GM23338 (cell line): ENCODE measurements at regions not wholly inside any gene's neighbourhood (a gene's known extent, or its start where the extent isn't known, plus 50 kb on each side); places are given as distances from the start of the nearest gene placed in this dataset.

Experiments
- ATAC-seq: fragments of 200-7000 bp; cut with Tn5 transposase; 3 replicates; pipeline ENCODE4 v1.9.1; 2020
- DNase-seq: peaks from one replicate; pipeline ENCODE4 v3.0.0-alpha.2; 2015; ENCODE audit warnings: low spot score
- H2AFZ ChIP-seq: fragments of 200-600 bp; sonication (generic); 2 replicates; pipeline ENCODE4 v1.8.0; 2016; ENCODE audit warnings: antibody characterized with exemption, mild to moderate bottlenecking, moderate library complexity
- H3F3A ChIP-seq: fragments of 200-600 bp; sonication (generic); replicated peaks from 2 replicates; pipeline ENCODE4 v1.8.0; 2017; ENCODE audit warnings: antibody characterized with exemption, mixed run types, low read depth
- H3K27ac ChIP-seq: fragments of 200-600 bp; sonication (generic); 2 replicates; pipeline ENCODE4 v1.6.1; 2016; ENCODE audit warnings: low read depth
- H3K27me3 ChIP-seq: fragments of 200-600 bp; sonication (generic); 2 replicates; pipeline ENCODE4 v1.8.0; 2016; ENCODE audit warnings: mild to moderate bottlenecking, mixed run types, moderate library complexity; ENCODE audit not compliant: insufficient read depth
- H3K36me3 ChIP-seq: fragments of 200-600 bp; sonication (generic); 2 replicates; pipeline ENCODE4 v1.8.0; 2016; ENCODE audit warnings: mild to moderate bottlenecking; ENCODE audit not compliant: insufficient read depth
- H3K4me1 ChIP-seq: fragments of 200-600 bp; sonication (generic); 2 replicates; pipeline ENCODE4 v1.8.0; 2016; ENCODE audit warnings: mild to moderate bottlenecking, moderate library complexity; ENCODE audit not compliant: insufficient read depth
- H3K4me2 ChIP-seq: fragments of 200-600 bp; sonication (generic); 2 replicates; pipeline ENCODE4 v1.7.1; 2017; ENCODE audit warnings: mixed run types
- H3K4me3 ChIP-seq: fragments of 200-600 bp; sonication (generic); 2 replicates; pipeline ENCODE4 v1.6.1; 2016; ENCODE audit warnings: mixed run types
- H3K79me2 ChIP-seq: fragments of 200-600 bp; sonication (generic); replicated peaks from 2 replicates; pipeline ENCODE4 v1.8.0; 2017; ENCODE audit warnings: mild to moderate bottlenecking; ENCODE audit not compliant: insufficient read depth
- H3K9me2 ChIP-seq: fragments of 200-600 bp; sonication (generic); 2 replicates; pipeline ENCODE4 v1.8.0; 2017; ENCODE audit not compliant: insufficient read depth
- H4K20me1 ChIP-seq: fragments of 200-600 bp; sonication (generic); replicated peaks from 2 replicates; pipeline ENCODE4 v1.8.0; 2017; ENCODE audit warnings: mild to moderate bottlenecking; ENCODE audit not compliant: insufficient read depth
- H3K27ac Mint-ChIP-seq: 2 replicates; pipeline ENCODE4 v1.8.0; 2020; ENCODE audit warnings: inconsistent platforms, mild to moderate bottlenecking, moderate library complexity, mixed read lengths
- H3K27me3 Mint-ChIP-seq: 3 replicates; pipeline ENCODE4 v1.8.0; 2022; ENCODE audit warnings: low read depth, mild to moderate bottlenecking, moderate library complexity, mixed read lengths, inconsistent platforms; ENCODE audit not compliant: insufficient read depth, poor library complexity
- H3K36me3 Mint-ChIP-seq: 3 replicates; pipeline ENCODE4 v1.8.0; 2021; ENCODE audit warnings: low read depth, mild to moderate bottlenecking, inconsistent platforms, moderate library complexity, mixed read lengths
- H3K4me1 Mint-ChIP-seq: 3 replicates; pipeline ENCODE4 v1.8.0; 2020; ENCODE audit warnings: mild to moderate bottlenecking, inconsistent platforms, mixed read lengths
- H3K4me3 Mint-ChIP-seq: 3 replicates; pipeline ENCODE4 v1.8.0; 2021; ENCODE audit warnings: moderate library complexity, mild to moderate bottlenecking, inconsistent platforms, mixed read lengths
- H3K9me3 Mint-ChIP-seq: 3 replicates; pipeline ENCODE4 v1.8.0; 2020; ENCODE audit warnings: moderate library complexity, mild to moderate bottlenecking, inconsistent platforms, mixed read lengths
- EZH2 ChIP-seq: fragments of 200-600 bp; sonication (generic); IDR thresholded peaks from one replicate; pipeline ENCODE4 v1.8.0; 2017; ENCODE audit warnings: antibody characterized with exemption, mild to moderate bottlenecking, low read depth; ENCODE audit not compliant: unreplicated experiment
- EZH2phosphoT487 ChIP-seq: fragments of 200-600 bp; sonication (generic); IDR thresholded peaks from one replicate; pipeline ENCODE4 v1.8.1; 2018; ENCODE audit warnings: antibody characterized with exemption; ENCODE audit not compliant: unreplicated experiment
- JUNB ChIP-seq: IDR thresholded peaks from one replicate; pipeline ENCODE4 v1.6.1; 2016; ENCODE audit warnings: antibody characterized with exemption; ENCODE audit not compliant: unreplicated experiment
- POLR2AphosphoS5 ChIP-seq: IDR thresholded peaks from 2 replicates; pipeline ENCODE4 v1.6.1; 2016; ENCODE audit warnings: antibody characterized with exemption, low read depth
- STAT1 ChIP-seq: IDR thresholded peaks from one replicate; pipeline ENCODE4 v1.6.1; 2016; ENCODE audit warnings: antibody characterized with exemption; ENCODE audit not compliant: unreplicated experiment
- ZNF114 ChIP-seq: fragments of 250-450 bp; sonication (Bioruptor Pico); IDR thresholded peaks from 2 replicates; pipeline ENCODE4 v1.5.0; 2020; ENCODE audit warnings: mild to moderate bottlenecking, moderate library complexity
- TF ChIP-seq, protein P1 (sequence below): IDR thresholded peaks from one replicate; pipeline ENCODE4 v1.6.1; 2018; ENCODE audit warnings: antibody characterized with exemption; ENCODE audit not compliant: unreplicated experiment

DNA sequence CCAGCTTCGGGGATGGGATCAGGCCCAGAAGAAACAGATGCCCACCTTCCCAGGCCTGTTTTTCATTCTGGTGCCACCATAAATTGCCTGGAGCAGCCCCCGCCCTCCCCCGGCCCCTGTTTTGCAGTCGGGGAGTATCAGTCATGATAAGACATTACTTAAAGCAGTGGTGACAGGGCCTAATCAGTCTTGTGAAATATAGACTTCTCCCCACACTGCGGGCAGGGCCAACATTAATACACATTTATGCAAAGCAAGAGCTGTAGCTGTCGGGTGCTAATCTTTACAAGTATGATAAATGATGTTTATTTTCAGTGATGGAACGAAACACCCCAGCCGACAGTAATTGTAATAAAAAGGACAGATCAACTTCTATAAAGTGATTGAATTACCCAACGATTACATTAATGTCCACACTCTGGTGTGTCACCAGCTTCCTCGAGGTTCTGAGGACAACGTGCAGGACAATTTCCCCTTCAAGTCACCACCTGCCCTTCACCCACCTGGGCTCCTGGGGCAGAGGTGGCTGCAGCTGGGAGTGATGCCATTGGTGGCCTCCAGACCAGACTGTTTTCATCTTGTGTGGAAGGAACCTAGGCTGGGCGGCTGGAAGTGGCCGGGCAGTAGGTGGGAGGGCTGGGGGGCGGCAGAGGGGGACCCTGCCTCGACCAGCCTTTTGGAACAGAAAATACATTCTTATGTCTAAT is 226.0 kb downstream of the TFCP2L1 start:
- Histone ChIP-seq H3F3A (no peaks in the 10 kb centered on the region), H3K9me2 (no peaks in the 10 kb centered on the region; the same call in 1 of the 2 replicates), H2AFZ (no peak overlapping the region), H4K20me1 (no peaks in the 10 kb centered on the region; the same call in 1 of the 2 replicates), H3K4me3 (no peak overlapping the region), H3K4me1 (0 out of 2 replicates have a peak, but pooled peaks cover 4% of the 10 kb centered on the region), H3K27ac (no peak overlapping the region), H3K4me2 (no peak overlapping the region), H3K79me2 (no peaks in the 10 kb centered on the region), H3K27me3 (no peaks in the 10 kb centered on the region), H3K36me3 (no peaks in the 10 kb centered on the region)
- no peaks in the 10 kb centered on the region for H3K36me3 Mint-ChIP-seq
- peaks cover 28% of the 10 kb centered on the region for H3K27me3 Mint-ChIP-seq
- H3K27ac Mint-ChIP-seq, result no peak overlapping the region
- no peak for ATAC-seq
- TF ChIP-seq ZNF114 (CRISPR knock-in tag), result no peak
- no peak for TF ChIP-seq JUNB
- no peak for TF ChIP-seq POLR2AphosphoS5
- DNase-seq, result no peak
- H3K4me1 Mint-ChIP-seq, result peaks cover 13% of the 10 kb centered on the region
- H3K4me3 Mint-ChIP-seq, result no peak overlapping the region
- peaks cover 3% of the 10 kb centered on the region; the same call in 2 of the 3 replicates for H3K9me3 Mint-ChIP-seq

DNA sequence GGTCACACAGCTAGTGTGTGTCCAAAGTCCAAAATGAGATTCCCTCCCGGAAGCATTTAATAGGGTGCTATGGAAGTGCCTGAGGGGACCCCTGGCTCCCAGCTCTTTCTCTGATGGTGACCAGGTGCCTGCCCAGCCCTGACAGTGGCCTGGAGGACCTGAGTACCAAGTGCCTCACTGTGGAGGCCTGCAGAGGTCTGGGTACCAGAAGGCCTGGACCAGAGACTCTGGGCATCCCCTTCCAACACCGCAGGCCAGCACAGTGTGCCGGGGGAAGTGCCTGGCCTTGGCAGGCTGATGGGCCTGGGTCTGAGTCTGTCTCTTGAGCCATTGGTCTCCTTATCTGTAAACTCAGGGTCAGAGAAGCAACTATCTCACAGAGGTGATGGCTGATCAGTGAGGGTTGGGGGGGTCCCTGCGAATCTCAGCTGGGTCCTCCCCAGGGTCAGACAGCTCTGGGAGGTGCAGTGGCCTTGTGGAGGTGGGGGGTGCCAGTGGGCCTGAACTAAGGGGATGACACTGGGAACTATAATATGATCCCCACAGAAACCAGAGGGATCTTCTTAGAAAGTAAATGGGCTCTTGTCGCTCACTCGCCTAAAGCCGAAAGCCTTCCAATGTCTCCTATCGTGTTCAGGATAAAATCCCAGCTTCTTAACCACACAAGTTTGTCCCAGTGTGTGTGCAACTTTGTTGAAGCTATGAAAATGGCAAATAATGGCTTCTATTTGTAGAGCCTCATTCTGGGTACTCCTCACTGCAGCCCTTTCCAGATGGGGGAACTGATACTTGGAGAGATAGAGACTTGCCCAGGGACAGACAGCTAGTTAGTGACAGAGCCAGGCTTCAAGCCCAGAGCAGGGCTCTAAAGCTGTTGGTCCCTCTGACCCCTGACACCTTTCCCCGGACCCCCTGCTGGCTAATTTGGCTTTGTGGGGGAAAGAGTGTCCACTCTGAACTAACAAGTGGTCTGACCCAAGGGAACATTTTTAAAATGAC is 225.1 kb downstream of the TFCP2L1 start:
- Mint-ChIP-seq H3K4me3 (no peak overlapping the region), H3K27ac (no peak overlapping the region), H3K27me3 (peaks cover 28% of the 10 kb centered on the region), H3K36me3 (no peaks in the 10 kb centered on the region), H3K9me3 (no peaks in the 10 kb centered on the region; the same call in 2 of the 3 replicates), H3K4me1 (peaks cover 13% of the 10 kb centered on the region)
- Histone ChIP-seq H3K27ac (no peak overlapping the region), H2AFZ (no peak overlapping the region), H4K20me1 (no peaks in the 10 kb centered on the region; the same call in 1 of the 2 replicates), H3K9me2 (no peaks in the 10 kb centered on the region), H3K27me3 (no peaks in the 10 kb centered on the region), H3K4me2 (no peak overlapping the region), H3F3A (no peaks in the 10 kb centered on the region), H3K36me3 (no peaks in the 10 kb centered on the region), H3K79me2 (no peaks in the 10 kb centered on the region), H3K4me3 (no peak overlapping the region), H3K4me1 (0 out of 2 replicates have a peak, but pooled peaks cover 4% of the 10 kb centered on the region)
- DNase-seq, result no peak
- TF ChIP-seq ZNF114 (CRISPR knock-in tag) (no peak), POLR2AphosphoS5 (no peak), EZH2 (no peak), STAT1 (no peak), EZH2phosphoT487 (no peak)
- TF ChIP-seq, protein P1, sequence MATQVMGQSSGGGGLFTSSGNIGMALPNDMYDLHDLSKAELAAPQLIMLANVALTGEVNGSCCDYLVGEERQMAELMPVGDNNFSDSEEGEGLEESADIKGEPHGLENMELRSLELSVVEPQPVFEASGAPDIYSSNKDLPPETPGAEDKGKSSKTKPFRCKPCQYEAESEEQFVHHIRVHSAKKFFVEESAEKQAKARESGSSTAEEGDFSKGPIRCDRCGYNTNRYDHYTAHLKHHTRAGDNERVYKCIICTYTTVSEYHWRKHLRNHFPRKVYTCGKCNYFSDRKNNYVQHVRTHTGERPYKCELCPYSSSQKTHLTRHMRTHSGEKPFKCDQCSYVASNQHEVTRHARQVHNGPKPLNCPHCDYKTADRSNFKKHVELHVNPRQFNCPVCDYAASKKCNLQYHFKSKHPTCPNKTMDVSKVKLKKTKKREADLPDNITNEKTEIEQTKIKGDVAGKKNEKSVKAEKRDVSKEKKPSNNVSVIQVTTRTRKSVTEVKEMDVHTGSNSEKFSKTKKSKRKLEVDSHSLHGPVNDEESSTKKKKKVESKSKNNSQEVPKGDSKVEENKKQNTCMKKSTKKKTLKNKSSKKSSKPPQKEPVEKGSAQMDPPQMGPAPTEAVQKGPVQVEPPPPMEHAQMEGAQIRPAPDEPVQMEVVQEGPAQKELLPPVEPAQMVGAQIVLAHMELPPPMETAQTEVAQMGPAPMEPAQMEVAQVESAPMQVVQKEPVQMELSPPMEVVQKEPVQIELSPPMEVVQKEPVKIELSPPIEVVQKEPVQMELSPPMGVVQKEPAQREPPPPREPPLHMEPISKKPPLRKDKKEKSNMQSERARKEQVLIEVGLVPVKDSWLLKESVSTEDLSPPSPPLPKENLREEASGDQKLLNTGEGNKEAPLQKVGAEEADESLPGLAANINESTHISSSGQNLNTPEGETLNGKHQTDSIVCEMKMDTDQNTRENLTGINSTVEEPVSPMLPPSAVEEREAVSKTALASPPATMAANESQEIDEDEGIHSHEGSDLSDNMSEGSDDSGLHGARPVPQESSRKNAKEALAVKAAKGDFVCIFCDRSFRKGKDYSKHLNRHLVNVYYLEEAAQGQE, result no peak
- no peak for ATAC-seq
